ENCODE measurements at regions not wholly inside any gene's neighbourhood (a gene's known extent, or its start where the extent isn't known, plus 50 kb on each side); places are given as distances from the start of the nearest gene placed in this dataset.

GRCh38 chr3:28768439-28768838 lies 419.8 kb upstream of the AZI2 start:
- no peaks in the 10 kb centered on the region for H3K4me1 ChIP-seq (ENCODE audit: control insufficient read depth, insufficient read depth, low read length)
- no peak overlapping the region for H3K9ac ChIP-seq (ENCODE audit: low read depth, low read length)

GRCh38 chr3:28777806-28778475 lies 429.3 kb upstream of the AZI2 start:
- H3K36me3 ChIP-seq (ENCODE audit: insufficient read depth, low read length) = no peaks in the 10 kb centered on the region
- no peak overlapping the region for H3K9ac ChIP-seq (ENCODE audit: low read depth, low read length)
- no peak overlapping the region for H3K4me2 ChIP-seq (ENCODE audit: low read length)
- H3K27me3 ChIP-seq (ENCODE audit: control insufficient read depth, insufficient read depth, low read length) = no peaks in the 10 kb centered on the region
- no peaks in the 10 kb centered on the region for H3K9me3 ChIP-seq (replicated peaks; ENCODE audit: low read length)
- no peak overlapping the region for H3K4me3 ChIP-seq (ENCODE audit: low read length)
- no peaks in the 10 kb centered on the region for H3K4me1 ChIP-seq (ENCODE audit: control insufficient read depth, insufficient read depth, low read length)

More at GRCh38 chr3:28768439-28768838, 419.8 kb upstream of the AZI2 start:
- no peak overlapping the region for H3K4me3 ChIP-seq (ENCODE audit: low read length)
- no peaks in the 10 kb centered on the region for H3K36me3 ChIP-seq (ENCODE audit: insufficient read depth, low read length)
- H3K9me3 ChIP-seq (replicated peaks; ENCODE audit: low read length) = no peaks in the 10 kb centered on the region
- H3K27me3 ChIP-seq (ENCODE audit: control insufficient read depth, insufficient read depth, low read length) = no peaks in the 10 kb centered on the region
- no peak overlapping the region for H3K4me2 ChIP-seq (ENCODE audit: low read length)

- Histone ChIP-seq H3K9ac (ENCODE audit: low read depth, low read length) (no peak overlapping the region), H3K4me3 (ENCODE audit: low read length) (no peak overlapping the region), H3K4me2 (ENCODE audit: low read length) (no peak overlapping the region), H3K36me3 (ENCODE audit: insufficient read depth, low read length) (no peaks in the 10 kb centered on the region), H3K9me3 (replicated peaks; ENCODE audit: low read length) (no peaks in the 10 kb centered on the region), H3K4me1 (ENCODE audit: control insufficient read depth, insufficient read depth, low read length) (no peaks in the 10 kb centered on the region), H3K27me3 (ENCODE audit: control insufficient read depth, insufficient read depth, low read length) (no peaks in the 10 kb centered on the region)
Observed at GRCh38 chr3:28780480-28780879, 431.9 kb upstream of the AZI2 start.

GRCh38 chr3:28781053-28781452 lies 432.4 kb upstream of the AZI2 start:
- no peak overlapping the region for H3K4me3 ChIP-seq (ENCODE audit: low read length)

GRCh38 chr3:28786446-28786845 lies 437.8 kb upstream of the AZI2 start:
- no peak overlapping the region for H3K4me2 ChIP-seq (ENCODE audit: low read length)
- H3K36me3 ChIP-seq (ENCODE audit: insufficient read depth, low read length) = no peaks in the 10 kb centered on the region
- no peaks in the 10 kb centered on the region for H3K27me3 ChIP-seq (ENCODE audit: control insufficient read depth, insufficient read depth, low read length)
- H3K9ac ChIP-seq (ENCODE audit: low read depth, low read length) = no peak overlapping the region
- no peaks in the 10 kb centered on the region for H3K4me1 ChIP-seq (ENCODE audit: control insufficient read depth, insufficient read depth, low read length)
- H3K9me3 ChIP-seq (replicated peaks; ENCODE audit: low read length) = no peaks in the 10 kb centered on the region
- no peak overlapping the region for H3K4me3 ChIP-seq (ENCODE audit: low read length)

More at GRCh38 chr3:28781053-28781452, 432.4 kb upstream of the AZI2 start:
- Histone ChIP-seq H3K36me3 (ENCODE audit: insufficient read depth, low read length) (no peaks in the 10 kb centered on the region), H3K4me1 (ENCODE audit: control insufficient read depth, insufficient read depth, low read length) (no peaks in the 10 kb centered on the region), H3K4me2 (ENCODE audit: low read length) (no peak overlapping the region), H3K9me3 (replicated peaks; ENCODE audit: low read length) (no peaks in the 10 kb centered on the region), H3K27me3 (ENCODE audit: control insufficient read depth, insufficient read depth, low read length) (no peaks in the 10 kb centered on the region), H3K9ac (ENCODE audit: low read depth, low read length) (no peak overlapping the region)

GRCh38 chr3:28788571-28788970 lies 439.9 kb upstream of the AZI2 start:
- Histone ChIP-seq H3K9me3 (replicated peaks; ENCODE audit: low read length) (no peaks in the 10 kb centered on the region), H3K4me3 (ENCODE audit: low read length) (no peak overlapping the region), H3K9ac (ENCODE audit: low read depth, low read length) (no peak overlapping the region), H3K27me3 (ENCODE audit: control insufficient read depth, insufficient read depth, low read length) (no peaks in the 10 kb centered on the region), H3K4me1 (ENCODE audit: control insufficient read depth, insufficient read depth, low read length) (peaks cover 4% of the 10 kb centered on the region), H3K36me3 (ENCODE audit: insufficient read depth, low read length) (no peaks in the 10 kb centered on the region), H3K4me2 (ENCODE audit: low read length) (no peak overlapping the region)

- no peaks in the 10 kb centered on the region for H3K36me3 ChIP-seq (ENCODE audit: insufficient read depth, low read length)
- no peaks in the 10 kb centered on the region for H3K9me3 ChIP-seq (replicated peaks; ENCODE audit: low read length)
- H3K9ac ChIP-seq (ENCODE audit: low read depth, low read length) = no peak overlapping the region
- no peak overlapping the region for H3K4me3 ChIP-seq (ENCODE audit: low read length)
- H3K27me3 ChIP-seq (ENCODE audit: control insufficient read depth, insufficient read depth, low read length) = no peaks in the 10 kb centered on the region
- H3K4me2 ChIP-seq (ENCODE audit: low read length) = peak overlapping the region; percentile 18
- peaks cover 4% of the 10 kb centered on the region for H3K4me1 ChIP-seq (ENCODE audit: control insufficient read depth, insufficient read depth, low read length)
Observed at GRCh38 chr3:28791713-28792255, 443.2 kb upstream of the AZI2 start.

GRCh38 chr3:28792604-28793003 lies 444.0 kb upstream of the AZI2 start:
- H3K4me2 ChIP-seq (ENCODE audit: low read length) = no peak overlapping the region
- no peak overlapping the region for H3K9ac ChIP-seq (ENCODE audit: low read depth, low read length)
- H3K4me3 ChIP-seq (ENCODE audit: low read length) = no peak overlapping the region
- no peaks in the 10 kb centered on the region for H3K9me3 ChIP-seq (replicated peaks; ENCODE audit: low read length)
- no peaks in the 10 kb centered on the region for H3K27me3 ChIP-seq (ENCODE audit: control insufficient read depth, insufficient read depth, low read length)
- peaks cover 4% of the 10 kb centered on the region for H3K4me1 ChIP-seq (ENCODE audit: control insufficient read depth, insufficient read depth, low read length)
- H3K36me3 ChIP-seq (ENCODE audit: insufficient read depth, low read length) = no peaks in the 10 kb centered on the region

- Histone ChIP-seq H3K27me3 (ENCODE audit: control insufficient read depth, insufficient read depth, low read length) (no peaks in the 10 kb centered on the region), H3K4me2 (ENCODE audit: low read length) (no peak overlapping the region), H3K4me3 (ENCODE audit: low read length) (no peak overlapping the region), H3K9me3 (replicated peaks; ENCODE audit: low read length) (no peaks in the 10 kb centered on the region), H3K9ac (ENCODE audit: low read depth, low read length) (no peak overlapping the region), H3K36me3 (ENCODE audit: insufficient read depth, low read length) (no peaks in the 10 kb centered on the region), H3K4me1 (ENCODE audit: control insufficient read depth, insufficient read depth, low read length) (no peaks in the 10 kb centered on the region)
Observed at GRCh38 chr3:28799084-28799483, 450.5 kb upstream of the AZI2 start.

- no peak overlapping the region for H3K9ac ChIP-seq (ENCODE audit: low read depth, low read length)
- no peaks in the 10 kb centered on the region for H3K27me3 ChIP-seq (ENCODE audit: control insufficient read depth, insufficient read depth, low read length)
- H3K4me3 ChIP-seq (ENCODE audit: low read length) = no peak overlapping the region
- no peak overlapping the region for H3K4me2 ChIP-seq (ENCODE audit: low read length)
- no peaks in the 10 kb centered on the region for H3K9me3 ChIP-seq (replicated peaks; ENCODE audit: low read length)
- H3K36me3 ChIP-seq (ENCODE audit: insufficient read depth, low read length) = no peaks in the 10 kb centered on the region
- H3K4me1 ChIP-seq (ENCODE audit: control insufficient read depth, insufficient read depth, low read length) = no peaks in the 10 kb centered on the region
Observed at GRCh38 chr3:28800203-28800602, 451.6 kb upstream of the AZI2 start.

- H3K4me2 ChIP-seq (ENCODE audit: low read length) = no peak overlapping the region
- H3K4me1 ChIP-seq (ENCODE audit: control insufficient read depth, insufficient read depth, low read length) = no peaks in the 10 kb centered on the region
- H3K27me3 ChIP-seq (ENCODE audit: control insufficient read depth, insufficient read depth, low read length) = no peaks in the 10 kb centered on the region
- H3K36me3 ChIP-seq (ENCODE audit: insufficient read depth, low read length) = no peaks in the 10 kb centered on the region
- no peak overlapping the region for H3K4me3 ChIP-seq (ENCODE audit: low read length)
- no peaks in the 10 kb centered on the region for H3K9me3 ChIP-seq (replicated peaks; ENCODE audit: low read length)
- no peak overlapping the region for H3K9ac ChIP-seq (ENCODE audit: low read depth, low read length)
Observed at GRCh38 chr3:28808068-28808467, 459.4 kb upstream of the AZI2 start.

- Histone ChIP-seq H3K9me3 (replicated peaks; ENCODE audit: low read length) (no peaks in the 10 kb centered on the region), H3K4me3 (ENCODE audit: low read length) (no peak overlapping the region), H3K9ac (ENCODE audit: low read depth, low read length) (no peak overlapping the region), H3K36me3 (ENCODE audit: insufficient read depth, low read length) (no peaks in the 10 kb centered on the region), H3K4me2 (ENCODE audit: low read length) (no peak overlapping the region), H3K4me1 (ENCODE audit: control insufficient read depth, insufficient read depth, low read length) (no peaks in the 10 kb centered on the region), H3K27me3 (ENCODE audit: control insufficient read depth, insufficient read depth, low read length) (no peaks in the 10 kb centered on the region)
Observed at GRCh38 chr3:28816017-28816416, 464.9 kb upstream of the RBMS3 start.
